CD4-positive, alpha-beta T cell (primary cell): ENCODE measurements at regions not wholly inside any gene's neighbourhood (a gene's known extent, or its start where the extent isn't known, plus 50 kb on each side); places are given as distances from the start of the nearest gene placed in this dataset.

ENCODE experiments used
- ATAC-seq: fragments of 200-7000 bp; cut with Tn5 transposase; one replicate; pipeline ENCODE4 v1.10.0; 2022; ENCODE audit warnings: mild to moderate bottlenecking; ENCODE audit not compliant: poor library complexity
- CTCF ChIA-PET: fragments of 350-600 bp; sonication (Branson Sonifier 250); formaldehyde crosslinking; loops from one replicate; lab custom pipeline; 2021; ENCODE audit warnings: antibody characterized with exemption, inconsistent platforms; lab: Charles Lee
- POLR2A ChIA-PET: fragments of 350-600 bp; sonication (Branson Sonifier 250); formaldehyde crosslinking; loops from one replicate; lab custom pipeline; 2021; ENCODE audit warnings: antibody characterized with exemption, inconsistent platforms; lab: Charles Lee
- DNase-seq, 14 experiments: peaks; one replicate each; pipeline ENCODE4 v3.0.0-alpha.2; 2013 to 2020; ENCODE audit warnings: mixed read lengths in 2 of 14
- H3K27ac ChIP-seq, 2 donors: one replicate each; pipeline versions ENCODE4 v1.5.1 to v1.7.0; 2013; ENCODE audit warnings: low read length in 2 of 2, low read depth in 1 of 2, mild to moderate bottlenecking in 1 of 2
- H3K27me3 ChIP-seq, 2 experiments: 1 replicate in 1 of 2; 2 replicates in 1 of 2; pipeline versions ENCODE4 v1.6.1 to v1.7.0; 2013; ENCODE audit warnings: low read length in 2 of 2, control low read depth in 1 of 2, mild to moderate bottlenecking in 1 of 2, moderate library complexity in 1 of 2; ENCODE audit not compliant: insufficient read depth in 2 of 2, control insufficient read depth in 1 of 2
- H3K36me3 ChIP-seq: one replicate; pipeline ENCODE4 v1.6.1; 2013; ENCODE audit warnings: low read length, control low read depth; ENCODE audit not compliant: insufficient read depth
- H3K4me1 ChIP-seq: one replicate; pipeline ENCODE4 v1.6.1; 2013; ENCODE audit warnings: low read length, control low read depth; ENCODE audit not compliant: insufficient read depth
- H3K4me3 ChIP-seq: one replicate; pipeline ENCODE4 v1.5.1; 2013; ENCODE audit warnings: mild to moderate bottlenecking, low read length, moderate library complexity
- H3K9me3 ChIP-seq, 2 experiments: 1 replicate in 1 of 2; 2 replicates in 1 of 2; pipeline versions ENCODE4 v1.6.1 to v1.7.0; 2013; ENCODE audit warnings: low read length in 2 of 2, mild to moderate bottlenecking in 2 of 2, control low read depth in 1 of 2, moderate library complexity in 1 of 2; ENCODE audit not compliant: control insufficient read depth in 1 of 2, insufficient read depth in 1 of 2
- H3K27ac Mint-ChIP-seq: one replicate; pipeline ENCODE4 v1.8.0; 2020; ENCODE audit warnings: mixed read lengths
- H3K27me3 Mint-ChIP-seq: one replicate; pipeline ENCODE4 v1.8.0; 2021; ENCODE audit warnings: mixed read lengths
- H3K36me3 Mint-ChIP-seq: one replicate; pipeline ENCODE4 v1.8.0; 2021; ENCODE audit warnings: low read depth, mixed read lengths
- H3K4me1 Mint-ChIP-seq: one replicate; pipeline ENCODE4 v1.8.0; 2021; ENCODE audit warnings: low read depth, mixed read lengths
- H3K4me3 Mint-ChIP-seq: one replicate; pipeline ENCODE4 v1.8.0; 2020; ENCODE audit warnings: mild to moderate bottlenecking, mixed read lengths
- H3K9me3 Mint-ChIP-seq: one replicate; pipeline ENCODE4 v1.8.0; 2020; ENCODE audit warnings: mixed read lengths
- intact Hi-C, 2 experiments: fragments of 100-400 bp; cut with DNase I in 1 of 2; cut with micrococcal nuclease in 1 of 2; formaldehyde crosslinking; loops; one replicate each; pipeline versions ENCODE4 v1.15.1 to v1.9.0; 2023 to 2025; cut with DNase I, micrococcal nuclease
- TF ChIP-seq, protein P1 (sequence below): fragments of 200-600 bp; IDR thresholded peaks from one replicate; pipeline ENCODE4 v1.8.0; 2022; ENCODE audit warnings: antibody characterized with exemption, mild to moderate bottlenecking

GRCh38 chr5:123809594-123810221 lies 297.7 kb downstream of the CSNK1G3 start:
- H3K9me3 Mint-ChIP-seq, result no peaks in the 10 kb centered on the region

GRCh38 chr5:123808461-123809380 lies 296.7 kb downstream of the CSNK1G3 start:
- TF ChIP-seq, protein P1, sequence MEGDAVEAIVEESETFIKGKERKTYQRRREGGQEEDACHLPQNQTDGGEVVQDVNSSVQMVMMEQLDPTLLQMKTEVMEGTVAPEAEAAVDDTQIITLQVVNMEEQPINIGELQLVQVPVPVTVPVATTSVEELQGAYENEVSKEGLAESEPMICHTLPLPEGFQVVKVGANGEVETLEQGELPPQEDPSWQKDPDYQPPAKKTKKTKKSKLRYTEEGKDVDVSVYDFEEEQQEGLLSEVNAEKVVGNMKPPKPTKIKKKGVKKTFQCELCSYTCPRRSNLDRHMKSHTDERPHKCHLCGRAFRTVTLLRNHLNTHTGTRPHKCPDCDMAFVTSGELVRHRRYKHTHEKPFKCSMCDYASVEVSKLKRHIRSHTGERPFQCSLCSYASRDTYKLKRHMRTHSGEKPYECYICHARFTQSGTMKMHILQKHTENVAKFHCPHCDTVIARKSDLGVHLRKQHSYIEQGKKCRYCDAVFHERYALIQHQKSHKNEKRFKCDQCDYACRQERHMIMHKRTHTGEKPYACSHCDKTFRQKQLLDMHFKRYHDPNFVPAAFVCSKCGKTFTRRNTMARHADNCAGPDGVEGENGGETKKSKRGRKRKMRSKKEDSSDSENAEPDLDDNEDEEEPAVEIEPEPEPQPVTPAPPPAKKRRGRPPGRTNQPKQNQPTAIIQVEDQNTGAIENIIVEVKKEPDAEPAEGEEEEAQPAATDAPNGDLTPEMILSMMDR, result no peak
- no peak for DNase-seq
- ChIA-PET POLR2A (no interaction called here), CTCF (no interaction called here)
- H3K27me3 ChIP-seq, result no peaks in the 10 kb centered on the region
- no peaks in the 10 kb centered on the region for H3K4me1 ChIP-seq
- no peaks in the 10 kb centered on the region for H3K9me3 ChIP-seq
- ATAC-seq, result no peak
- H3K27ac ChIP-seq, result no peak overlapping the region
- Mint-ChIP-seq H3K4me3 (no peak overlapping the region), H3K4me1 (no peaks in the 10 kb centered on the region), H3K9me3 (no peaks in the 10 kb centered on the region), H3K27ac (no peak overlapping the region), H3K27me3 (no peaks in the 10 kb centered on the region), H3K36me3 (no peaks in the 10 kb centered on the region)
- H3K4me3 ChIP-seq, result no peak overlapping the region
- intact Hi-C loops, result no loop called here
- no peaks in the 10 kb centered on the region for H3K36me3 ChIP-seq

More at GRCh38 chr5:123809594-123810221, 297.7 kb downstream of the CSNK1G3 start:
- no peak overlapping the region for H3K4me3 ChIP-seq
- TF ChIP-seq, protein P1, result no peak
- ChIA-PET CTCF (no interaction called here), POLR2A (no interaction called here)
- H3K9me3 ChIP-seq, result no peaks in the 10 kb centered on the region
- H3K36me3 Mint-ChIP-seq, result no peaks in the 10 kb centered on the region
- H3K4me1 ChIP-seq, result no peaks in the 10 kb centered on the region
- intact Hi-C loops, result no loop called here
- H3K36me3 ChIP-seq, result no peaks in the 10 kb centered on the region
- no peak overlapping the region for H3K4me3 Mint-ChIP-seq
- H3K27ac Mint-ChIP-seq, result no peak overlapping the region
- ATAC-seq, result no peak
- no peaks in the 10 kb centered on the region for H3K27me3 Mint-ChIP-seq
- no peaks in the 10 kb centered on the region for H3K27me3 ChIP-seq
- H3K4me1 Mint-ChIP-seq, result no peaks in the 10 kb centered on the region
- DNase-seq, result no peak
- no peak overlapping the region for H3K27ac ChIP-seq

GRCh38 chr5:123807177-123807945 lies 295.4 kb downstream of the CSNK1G3 start:
- Histone ChIP-seq H3K27ac (no peak overlapping the region), H3K9me3 (no peaks in the 10 kb centered on the region), H3K27me3 (no peaks in the 10 kb centered on the region), H3K4me3 (no peak overlapping the region), H3K36me3 (no peaks in the 10 kb centered on the region), H3K4me1 (no peaks in the 10 kb centered on the region)
- no peaks in the 10 kb centered on the region for H3K4me1 Mint-ChIP-seq
- ATAC-seq (no peak), DNase-seq (no peak)
- H3K36me3 Mint-ChIP-seq, result no peaks in the 10 kb centered on the region
- H3K9me3 Mint-ChIP-seq, result no peaks in the 10 kb centered on the region
- H3K4me3 Mint-ChIP-seq, result no peak overlapping the region
- POLR2A ChIA-PET, result no interaction called here
- intact Hi-C loops, result no loop called here
- TF ChIP-seq, protein P1, result no peak
- H3K27ac Mint-ChIP-seq, result no peak overlapping the region
- CTCF ChIA-PET, result no interaction called here
- no peaks in the 10 kb centered on the region for H3K27me3 Mint-ChIP-seq
